Left lobe of liver (tissue), 2 donors: ENCODE measurements at regions not wholly inside any gene's neighbourhood (a gene's known extent, or its start where the extent isn't known, plus 50 kb on each side); places are given as distances from the start of the nearest gene placed in this dataset.
"Not testable (repeated sequence)": the region's sequence is repeated elsewhere in the genome, so short reads cannot be mapped to it uniquely, and the experiment has no call there.

Experiments used
- ATAC-seq: fragments of 200-7000 bp; cut with Tn5 transposase; one replicate; pipeline ENCODE4 v1.9.1; 2020; ENCODE audit warnings: mild to moderate bottlenecking, moderate library complexity
- DNase-seq: peaks from one replicate; pipeline ENCODE4 v3.0.0-alpha.2; 2020; ENCODE audit warnings: low spot score
- donor health status: DM: no; HTN: no; CAD: no; lungs with moderate emphysema.
- donor health status: DM: no; HTN: yes; CAD: no.

- ATAC-seq (no peak), DNase-seq (no peak)
Observed at GRCh38 chr4:79266136-79266535, 59.7 kb downstream of the NAA11 start.

- DNase-seq: no peak
- ATAC-seq: no peak
Observed at GRCh38 chr4:79259242-79259641, 66.6 kb downstream of the NAA11 start.

- no peak for ATAC-seq
- DNase-seq: no peak
Observed at GRCh38 chr4:79258614-79259176, 67.2 kb downstream of the NAA11 start.

- DNase-seq (no peak), ATAC-seq (no peak)
Observed at GRCh38 chr4:79257953-79258613, 67.8 kb downstream of the NAA11 start.

- no peak for DNase-seq
- ATAC-seq: no peak
Observed at GRCh38 chr4:79255793-79256192, 70.1 kb downstream of the NAA11 start.

- ATAC-seq (no peak), DNase-seq (no peak)
Observed at GRCh38 chr4:79253924-79254323, 71.9 kb downstream of the NAA11 start.

GRCh38 chr4:79253168-79253567, 72.7 kb downstream of the NAA11 start:
- DNase-seq (no peak), ATAC-seq (no peak)

- DNase-seq: no peak
- ATAC-seq: no peak
Observed at GRCh38 chr4:79250887-79251286, 75.0 kb downstream of the NAA11 start.

- DNase-seq: no peak
- ATAC-seq: no peak
Observed at GRCh38 chr4:79249881-79250503, 75.9 kb downstream of the NAA11 start.

- ATAC-seq (no peak), DNase-seq (no peak)
Observed at GRCh38 chr4:79248610-79249009, 77.3 kb downstream of the NAA11 start.

GRCh38 chr4:79247695-79248394, 78.0 kb downstream of the NAA11 start:
- ATAC-seq (no peak), DNase-seq (no peak)

GRCh38 chr4:79245200-79245940, 80.5 kb downstream of the NAA11 start:
- not testable (repeated sequence) for DNase-seq, ATAC-seq

GRCh38 chr4:79241846-79242245, 84.0 kb downstream of the NAA11 start:
- DNase-seq (no peak), ATAC-seq (no peak)

- DNase-seq (no peak), ATAC-seq (no peak)
Observed at GRCh38 chr4:79237851-79238250, 88.0 kb downstream of the NAA11 start.

- no peak for DNase-seq
- ATAC-seq: no peak
Observed at GRCh38 chr4:79236785-79237184, 89.1 kb downstream of the NAA11 start.

GRCh38 chr4:79235095-79235494, 90.8 kb downstream of the NAA11 start:
- DNase-seq (no peak), ATAC-seq (no peak)

- DNase-seq: no peak
- no peak for ATAC-seq
Observed at GRCh38 chr4:79233820-79234219, 92.0 kb downstream of the NAA11 start.

GRCh38 chr4:79232540-79232939, 93.3 kb downstream of the NAA11 start:
- DNase-seq: no peak
- no peak for ATAC-seq

- DNase-seq: no peak
- ATAC-seq: peak; percentile 31
Observed at GRCh38 chr4:79227860-79228259, 98.0 kb downstream of the NAA11 start.

- DNase-seq: no peak
- ATAC-seq: no peak
Observed at GRCh38 chr4:79225360-79225759, 100.5 kb downstream of the NAA11 start.

GRCh38 chr4:79224777-79225104, 101.1 kb downstream of the NAA11 start:
- DNase-seq (no peak), ATAC-seq (no peak)
